ENCODE measurements at regions not wholly inside any gene's neighbourhood (a gene's known extent, or its start where the extent isn't known, plus 50 kb on each side); places are given as distances from the start of the nearest gene placed in this dataset.

DNA sequence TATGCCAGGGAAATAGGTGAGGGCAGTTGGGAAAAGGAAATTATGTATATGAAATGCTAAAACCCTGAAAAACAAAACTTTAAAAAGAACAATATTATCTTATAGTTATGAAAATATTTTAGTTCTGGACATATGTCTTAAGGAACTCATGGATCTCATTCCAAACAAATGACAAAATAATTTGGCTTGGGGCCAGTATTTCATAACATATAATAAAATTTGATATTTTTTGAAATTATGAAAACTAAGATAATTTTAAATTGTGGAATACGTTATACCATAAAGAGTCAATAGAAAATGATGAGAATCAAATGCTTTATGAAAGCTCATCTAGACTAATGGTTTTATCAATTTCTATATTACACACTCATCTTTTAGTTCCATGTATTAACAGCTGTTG is 173.8 kb upstream of the DCN start:
- DNase-seq (ENCODE audit: low read depth, low spot score) = no peak

DNA sequence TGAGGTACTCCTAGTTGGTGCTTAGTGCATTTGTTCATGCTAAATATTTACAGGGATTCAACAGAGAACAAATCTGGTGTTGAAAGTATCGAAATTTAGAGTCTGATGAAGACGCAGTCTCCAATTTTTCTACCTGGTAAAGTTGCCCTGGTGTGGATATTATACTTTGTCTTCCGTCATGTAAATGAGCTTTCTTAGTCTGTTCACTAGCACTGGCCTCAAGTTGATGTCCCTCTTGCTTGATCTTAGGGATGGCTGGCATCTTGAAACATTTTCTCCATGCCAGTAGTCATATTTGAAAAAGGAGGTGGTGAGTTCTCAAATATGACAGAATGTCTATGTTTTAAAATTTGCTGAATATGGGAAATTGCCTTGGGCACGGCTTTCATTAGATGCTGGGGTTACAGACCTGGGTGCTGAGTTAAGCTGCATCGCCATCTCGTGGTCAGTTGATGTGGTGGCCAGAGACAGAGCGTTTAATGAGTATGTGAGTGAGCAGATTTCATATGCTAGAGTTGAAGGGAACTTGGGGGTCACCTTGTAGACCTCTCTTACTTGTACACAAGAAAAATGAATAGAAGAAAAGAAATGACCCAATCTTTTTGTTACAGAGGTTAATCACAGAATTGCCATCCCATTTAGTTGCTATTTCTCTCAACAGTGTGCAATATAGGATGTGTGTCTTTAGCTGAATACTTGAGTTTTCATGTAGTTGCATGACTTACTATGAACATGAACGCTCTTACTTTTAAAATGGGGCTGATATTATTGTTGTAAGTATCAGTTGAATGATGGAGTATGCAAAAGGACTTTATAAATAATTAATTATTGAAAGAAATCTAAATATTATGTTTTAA is 172.8 kb upstream of the DCN start:
- peak; percentile 87 for DNase-seq (ENCODE audit: low read depth, low spot score)

DNA sequence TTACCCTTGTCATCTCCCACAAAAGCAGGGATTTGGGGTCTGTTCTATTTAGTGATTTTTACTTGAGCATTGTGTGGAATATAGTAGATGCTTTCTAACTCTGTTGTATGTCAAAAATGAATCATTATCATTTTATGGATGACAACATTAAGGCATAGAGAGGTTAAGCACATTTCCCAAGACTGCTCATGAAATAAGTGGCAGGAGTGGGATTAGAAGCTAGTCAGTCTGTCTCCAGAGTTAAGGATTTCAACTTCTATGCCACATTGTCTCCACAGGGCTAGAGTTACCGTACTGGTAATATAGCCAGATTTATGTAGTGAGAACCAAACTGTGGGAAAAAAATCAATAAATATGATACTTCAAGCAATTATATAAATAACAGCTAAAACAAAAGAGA is 170.6 kb upstream of the DCN start:
- DNase-seq (ENCODE audit: low read depth, low spot score) = no peak

DNA sequence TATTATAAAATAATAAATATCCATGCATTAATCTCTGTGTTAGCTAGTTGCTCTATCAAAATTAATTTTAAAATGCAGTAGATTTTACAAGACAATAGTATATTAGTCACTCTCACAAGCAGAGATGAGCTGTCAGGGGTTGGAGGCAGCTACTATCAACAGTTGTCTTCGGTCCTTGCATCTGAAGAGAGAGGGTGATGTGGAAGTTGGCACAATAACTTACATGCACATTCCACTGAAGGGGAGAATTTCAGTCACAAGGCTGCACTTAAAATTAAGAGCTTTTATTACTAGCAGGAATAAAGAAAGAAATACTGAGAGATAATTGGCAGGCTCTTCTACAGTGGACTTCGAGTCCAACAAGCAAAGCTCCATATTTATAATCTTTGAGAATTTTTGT is 166.9 kb upstream of the DCN start:
- no peak for DNase-seq (ENCODE audit: low read depth, low spot score)

DNA sequence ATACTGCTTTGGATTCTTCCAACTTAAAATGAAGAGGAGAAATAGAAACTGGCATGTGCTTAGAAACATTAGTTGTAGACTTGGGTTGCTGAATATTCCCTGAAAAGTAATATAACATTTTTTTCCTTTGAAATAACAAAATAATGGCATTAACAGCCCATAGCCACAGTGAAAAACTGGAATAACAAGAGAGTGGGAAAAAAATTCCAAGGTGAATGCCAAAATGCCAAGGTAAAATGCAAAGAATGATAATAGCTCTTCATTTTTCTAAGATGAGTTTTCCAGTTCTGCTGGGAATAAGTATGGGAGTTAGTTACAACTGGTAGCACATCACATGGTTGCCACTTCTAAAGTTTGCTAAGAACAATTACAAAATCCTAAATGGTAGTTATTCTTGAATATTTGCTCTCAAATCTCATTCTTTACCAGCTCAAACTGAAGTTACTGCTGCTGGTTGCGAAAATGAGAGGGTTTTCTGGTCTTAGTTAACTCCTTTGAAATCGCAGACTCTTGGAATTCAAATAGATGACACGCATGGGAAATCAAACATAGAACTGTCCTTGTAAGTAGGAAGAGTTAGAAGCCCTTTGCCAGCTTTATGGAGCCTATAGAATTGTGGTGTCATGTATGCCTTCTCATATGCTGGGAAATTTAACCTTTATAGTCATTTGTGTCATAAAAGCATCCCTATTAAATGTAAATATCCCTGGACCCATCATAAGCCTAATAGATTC is 165.0 kb upstream of the DCN start:
- DNase-seq (ENCODE audit: low read depth, low spot score) = no peak

DNA sequence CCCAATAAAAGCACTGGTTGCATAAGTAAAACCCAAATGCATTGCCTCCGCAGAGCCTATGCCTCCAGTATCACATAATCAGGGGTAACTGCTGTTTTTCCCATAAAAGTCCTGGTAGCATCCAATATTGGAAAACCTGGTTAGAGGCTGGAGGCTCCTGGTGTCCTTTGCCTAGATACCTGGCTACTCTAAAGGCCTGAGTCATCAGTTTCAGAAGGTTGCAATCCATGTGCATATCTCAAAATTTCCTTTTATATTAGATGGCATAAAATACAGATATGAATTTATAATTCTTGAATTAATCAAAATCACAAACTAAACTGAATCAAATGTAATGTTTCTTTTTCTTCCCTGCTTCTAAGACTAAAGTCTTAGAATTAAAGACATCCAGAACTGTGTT is 164.2 kb upstream of the DCN start:
- DNase-seq (ENCODE audit: low read depth, low spot score) = no peak

DNA sequence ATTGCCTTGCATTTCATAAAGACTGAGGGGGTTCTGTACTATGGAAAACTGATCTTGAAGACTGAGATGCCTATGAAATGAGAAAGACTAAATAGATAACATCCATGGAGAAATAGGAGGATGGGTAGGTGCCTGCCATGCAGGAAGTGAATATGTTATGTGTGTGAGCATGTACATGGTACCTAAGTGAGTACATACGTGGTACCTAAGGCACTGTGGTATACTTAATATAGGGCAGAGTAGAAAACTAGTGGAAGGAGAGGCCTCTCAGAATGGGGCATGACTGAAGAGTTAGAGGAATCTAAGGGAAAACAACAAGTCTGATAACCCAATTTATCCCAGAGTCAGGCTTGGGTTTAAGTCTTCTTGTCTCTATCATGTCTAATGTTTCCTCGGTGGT is 161.8 kb upstream of the DCN start:
- no peak for DNase-seq (ENCODE audit: low read depth, low spot score)

DNA sequence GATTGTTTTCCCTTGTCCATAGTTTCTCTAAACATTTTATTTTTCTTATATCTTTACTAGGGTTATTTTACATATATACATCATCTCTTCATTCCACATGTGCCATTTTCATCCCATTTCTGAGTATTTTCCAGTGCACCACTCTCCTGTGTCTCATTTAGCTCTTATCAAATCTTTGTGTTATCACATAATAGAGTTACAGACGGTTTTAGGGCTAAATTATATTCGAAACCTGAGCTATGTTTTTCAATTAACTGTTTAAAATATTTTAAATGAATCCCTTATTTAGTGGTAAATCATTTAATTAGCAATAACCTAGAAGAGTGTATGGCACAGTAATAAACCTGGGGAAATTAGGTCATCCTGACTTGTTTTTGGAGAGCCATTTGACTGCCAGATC is 160.4 kb upstream of the DCN start:
- no peak for DNase-seq (ENCODE audit: low read depth, low spot score)

DNA sequence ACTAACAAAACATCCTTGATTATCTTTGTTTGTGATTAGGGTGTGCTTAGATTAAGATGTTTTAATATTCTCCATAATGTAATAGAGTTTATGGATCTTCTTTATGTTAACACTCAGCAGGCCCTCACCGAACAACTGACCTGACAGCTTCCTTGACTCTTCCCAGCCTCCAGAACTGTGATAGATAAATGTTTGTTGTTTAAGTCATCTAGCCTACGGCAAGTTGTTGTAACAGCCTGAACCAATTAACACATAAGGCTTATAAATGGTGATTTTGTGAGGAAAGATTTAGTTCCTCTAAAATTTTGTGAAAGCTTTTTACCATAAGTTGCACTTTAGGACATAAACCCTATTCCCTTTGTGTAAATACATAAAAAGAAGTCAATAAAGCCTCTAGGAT is 156.5 kb upstream of the DCN start:
- no peak for DNase-seq (ENCODE audit: low read depth, low spot score)

DNA sequence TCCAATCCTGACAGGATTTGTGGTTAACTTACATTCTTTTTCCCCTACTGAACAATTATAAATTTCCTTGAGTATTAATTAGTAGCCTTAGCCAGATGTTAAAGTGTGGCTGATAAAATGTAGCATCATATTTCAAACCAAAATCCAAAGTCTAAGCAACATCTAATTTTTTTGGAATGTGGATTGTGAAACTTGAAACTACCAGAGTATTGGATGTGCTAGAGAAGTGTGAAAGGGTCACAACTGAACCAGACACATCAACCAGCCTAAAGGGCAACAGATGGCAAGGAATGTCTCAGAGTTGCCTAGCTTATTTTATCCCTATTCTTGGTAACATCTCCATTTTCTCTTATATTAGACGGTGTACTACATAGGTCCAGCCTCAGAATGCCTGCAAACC is 153.1 kb upstream of the DCN start:
- DNase-seq (ENCODE audit: low read depth, low spot score) = no peak

DNA sequence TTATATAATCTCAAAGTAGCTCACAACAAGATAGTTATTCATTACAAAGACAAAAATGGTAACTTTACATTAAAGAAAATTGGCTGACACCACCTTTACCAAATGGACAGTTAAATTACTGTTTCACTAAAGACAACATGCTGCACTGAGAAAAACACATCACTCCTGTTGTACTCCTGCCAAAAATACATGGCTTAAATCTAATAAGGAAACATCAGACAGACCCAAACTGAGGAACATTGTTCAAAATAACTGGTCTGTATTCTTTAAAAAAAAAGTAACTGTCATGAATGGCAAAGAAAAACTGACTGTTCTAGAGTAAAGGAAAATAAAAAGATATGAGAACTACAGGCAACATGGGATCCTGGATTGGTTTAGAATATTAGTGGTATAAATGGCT is 151.3 kb upstream of the DCN start:
- DNase-seq (ENCODE audit: low read depth, low spot score) = no peak

DNA sequence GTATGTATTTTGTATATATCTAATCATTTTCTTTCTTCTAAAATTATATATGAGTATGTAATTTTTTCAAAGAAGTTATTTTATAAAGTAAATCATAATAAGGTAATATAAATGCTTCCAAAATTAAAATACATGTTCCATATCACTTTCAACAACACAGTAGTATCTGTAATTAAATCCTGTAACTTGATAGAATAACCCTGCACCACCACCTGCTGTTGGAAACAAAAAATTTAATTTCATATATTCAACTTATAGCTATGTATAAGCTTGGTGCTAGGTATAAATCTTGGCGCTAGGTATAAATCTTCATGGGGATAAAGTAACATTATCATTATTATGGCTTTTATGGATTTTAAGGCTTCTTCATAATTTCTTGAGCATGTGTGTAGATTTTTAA is 149.7 kb upstream of the DCN start:
- no peak for DNase-seq (ENCODE audit: low read depth, low spot score)

DNA sequence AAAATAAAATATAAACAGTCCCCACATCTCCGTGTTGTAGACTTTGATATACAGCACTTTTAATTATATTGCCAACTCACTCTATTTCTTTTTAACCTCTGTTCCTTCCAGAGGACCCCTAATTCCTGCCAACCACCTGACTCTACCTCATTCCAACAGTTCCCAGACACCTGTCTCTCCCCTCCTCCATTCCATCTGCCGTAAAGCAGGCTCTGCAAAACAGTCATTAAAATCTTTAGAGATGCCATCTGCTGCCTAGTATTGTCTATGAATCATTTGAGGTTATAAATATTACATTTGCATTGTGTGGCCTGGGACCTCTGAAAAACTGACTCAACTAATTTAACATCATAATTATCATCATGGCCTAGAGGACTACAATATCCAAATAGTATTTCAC is 148.8 kb upstream of the DCN start:
- DNase-seq (ENCODE audit: low read depth, low spot score) = no peak

DNA sequence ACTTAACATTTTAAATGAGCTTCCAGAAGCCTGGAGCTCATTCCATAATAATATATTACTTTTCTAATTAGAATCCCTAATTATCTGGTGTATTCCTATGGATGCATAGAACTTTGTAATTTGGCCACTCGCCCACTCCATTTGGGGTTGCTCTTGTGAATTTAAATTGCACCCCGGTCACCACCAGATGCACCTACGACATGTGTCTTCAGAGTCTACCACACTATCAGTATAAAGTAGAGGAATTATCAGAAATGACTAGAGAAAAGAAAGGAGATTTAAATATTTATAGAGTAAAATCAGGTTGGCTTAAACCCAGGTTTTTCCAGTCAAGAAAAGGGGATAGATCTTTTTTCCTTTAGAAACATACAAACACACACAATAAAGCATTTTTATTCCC is 145.8 kb upstream of the DCN start:
- no peak for DNase-seq (ENCODE audit: low read depth, low spot score)

DNA sequence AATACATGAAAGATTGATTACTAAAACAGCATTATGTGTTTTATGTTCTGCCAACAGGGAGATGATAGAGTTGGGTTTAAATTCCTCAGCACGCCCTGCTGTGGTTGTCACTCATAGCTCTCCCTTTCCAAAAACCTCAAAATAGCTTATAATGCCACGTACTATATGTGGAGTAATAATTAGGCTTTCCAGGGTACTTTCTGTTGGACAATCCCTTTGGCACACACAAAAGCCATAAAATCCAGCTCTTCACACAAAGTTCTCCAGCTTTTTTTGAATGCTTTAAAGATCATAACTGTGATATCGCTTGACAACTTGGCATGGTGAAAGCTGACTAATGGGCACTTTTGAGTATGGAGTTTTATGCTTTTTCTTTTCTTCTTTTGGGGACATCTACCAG is 145.3 kb upstream of the DCN start:
- peak; percentile 26 for DNase-seq (ENCODE audit: low read depth, low spot score)

DNA sequence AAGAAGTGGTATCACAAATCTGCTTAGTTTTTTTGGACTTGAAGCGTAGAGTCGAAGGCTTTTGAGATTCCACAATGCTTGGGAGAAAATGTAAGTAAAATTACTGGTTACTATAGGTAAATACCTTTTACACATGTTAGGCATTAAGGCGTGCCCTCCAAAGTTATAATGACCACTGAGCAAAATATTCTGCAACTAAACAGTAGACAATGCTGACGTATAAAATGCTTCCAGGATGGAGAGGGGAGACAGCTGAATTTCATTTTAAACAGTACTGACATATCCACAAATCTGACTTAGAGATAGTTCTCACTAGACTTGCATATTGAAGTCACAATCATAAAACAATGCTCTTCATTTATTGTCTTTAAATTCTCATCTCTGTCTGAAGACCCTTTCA is 144.5 kb upstream of the DCN start:
- DNase-seq (ENCODE audit: low read depth, low spot score) = no peak

DNA sequence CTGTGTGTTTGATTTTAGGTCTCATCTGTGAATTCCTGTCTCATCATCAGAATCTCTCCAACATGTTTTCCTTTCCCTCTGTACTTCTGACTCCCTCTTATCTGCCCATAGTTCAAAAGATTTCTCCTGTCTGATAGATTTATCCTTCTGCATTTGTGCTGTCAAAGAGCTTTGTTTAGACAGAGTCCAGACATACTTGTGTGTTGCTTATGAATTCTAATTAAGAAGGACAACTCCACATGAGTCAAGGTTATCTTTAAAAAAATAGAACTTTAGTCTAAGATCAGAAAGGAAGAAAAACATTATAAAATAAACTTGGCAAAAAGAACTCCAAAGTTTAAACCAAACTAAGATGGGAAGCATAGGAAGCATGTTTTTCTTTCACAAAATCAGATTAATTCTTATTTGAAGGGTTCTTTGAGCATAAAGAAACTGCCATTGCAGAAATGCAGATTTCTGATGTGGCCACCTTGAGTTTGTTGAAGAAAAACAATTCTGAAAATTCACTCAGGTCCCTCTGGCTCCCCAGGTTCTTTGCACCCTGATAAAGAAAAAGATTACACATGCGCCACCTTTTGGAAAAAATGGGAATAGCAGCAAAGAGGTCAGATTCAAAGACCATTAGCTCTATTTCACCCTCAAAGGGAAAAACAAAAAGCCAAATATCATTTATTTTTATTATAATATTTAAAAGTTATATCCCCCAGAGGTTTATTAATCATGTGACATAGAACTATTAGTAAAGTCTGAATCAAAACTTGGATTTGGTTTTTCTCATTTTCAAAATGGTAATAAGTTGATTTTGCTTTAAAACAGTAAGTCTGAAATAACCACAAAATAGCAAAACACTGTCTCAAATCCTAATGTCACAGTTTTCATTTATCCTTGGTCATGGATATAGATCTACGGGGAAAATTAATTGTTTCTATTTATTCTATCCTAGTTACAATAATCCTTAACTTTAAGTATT is 143.7 kb upstream of the DCN start:
- DNase-seq (ENCODE audit: low read depth, low spot score) = peak; percentile 88

DNA sequence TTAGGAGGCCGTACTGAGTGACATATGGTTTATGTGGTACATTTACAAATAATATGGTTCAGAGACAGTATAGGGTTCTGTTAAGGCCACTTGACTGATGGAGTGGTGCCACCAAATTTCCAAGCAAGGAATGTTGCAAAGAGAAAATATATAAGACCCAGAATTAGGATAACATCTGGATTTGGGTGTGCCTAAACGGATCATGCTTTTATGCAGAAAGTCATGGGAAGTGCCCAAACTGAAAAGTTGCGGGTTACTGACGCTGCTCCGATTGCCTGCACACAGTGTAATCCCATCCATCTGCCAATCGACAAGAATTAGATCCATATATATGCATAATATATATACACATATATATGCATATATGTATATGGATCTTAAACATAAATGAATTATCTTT is 138.4 kb upstream of the DCN start:
- DNase-seq (ENCODE audit: low read depth, low spot score) = no peak

DNA sequence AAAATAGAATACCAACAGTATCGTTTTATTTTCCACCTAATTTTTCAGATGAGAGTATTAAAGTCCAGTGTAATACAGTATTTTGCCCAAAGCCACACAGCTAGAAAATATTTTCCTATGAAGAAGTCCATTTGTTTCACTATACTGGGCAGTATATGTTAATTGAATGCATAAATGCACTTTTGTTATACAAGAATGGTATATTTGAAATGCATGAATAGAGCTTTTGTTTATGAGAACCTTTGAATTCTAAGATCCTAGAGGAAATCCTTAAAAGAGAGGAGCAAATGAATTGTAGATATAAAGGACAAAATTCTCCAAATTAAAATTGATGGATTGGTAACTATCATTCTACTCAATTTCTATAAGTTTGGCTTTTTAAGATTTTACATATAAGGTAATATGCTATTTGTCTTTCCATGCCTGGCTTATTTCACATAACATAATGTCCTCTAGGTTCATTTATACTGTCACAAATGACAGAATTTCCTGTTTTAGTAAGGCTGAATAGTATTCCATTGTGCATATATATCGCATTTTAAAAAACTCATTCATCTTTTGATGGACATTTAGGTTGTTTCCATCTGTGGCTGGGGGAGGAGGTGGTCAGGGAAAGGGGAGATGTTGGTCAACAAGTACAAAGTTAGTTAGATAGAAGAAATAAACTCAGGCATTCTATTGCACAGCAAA is 136.6 kb upstream of the DCN start:
- DNase-seq (ENCODE audit: low read depth, low spot score) = no peak

DNA sequence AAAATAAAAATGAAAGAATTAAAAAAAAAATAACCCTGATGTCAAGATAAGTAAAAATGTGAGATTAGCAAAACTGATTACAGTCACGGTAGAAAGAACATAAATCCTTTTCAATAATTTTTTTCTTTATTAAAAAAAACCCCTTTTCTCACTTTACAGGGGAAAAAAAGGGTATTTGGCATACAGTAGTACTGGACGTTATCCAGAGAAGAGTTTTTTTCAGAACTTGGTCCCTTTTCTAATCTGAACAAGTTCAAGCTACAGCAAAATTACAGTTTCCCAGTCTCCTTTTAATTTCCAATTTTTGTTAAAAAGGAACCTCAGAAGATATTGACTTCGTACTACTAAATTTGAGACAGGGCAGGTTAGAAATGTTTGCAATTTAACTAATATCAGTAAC is 134.7 kb upstream of the DCN start:
- DNase-seq (ENCODE audit: low read depth, low spot score) = peak; percentile 24

DNA sequence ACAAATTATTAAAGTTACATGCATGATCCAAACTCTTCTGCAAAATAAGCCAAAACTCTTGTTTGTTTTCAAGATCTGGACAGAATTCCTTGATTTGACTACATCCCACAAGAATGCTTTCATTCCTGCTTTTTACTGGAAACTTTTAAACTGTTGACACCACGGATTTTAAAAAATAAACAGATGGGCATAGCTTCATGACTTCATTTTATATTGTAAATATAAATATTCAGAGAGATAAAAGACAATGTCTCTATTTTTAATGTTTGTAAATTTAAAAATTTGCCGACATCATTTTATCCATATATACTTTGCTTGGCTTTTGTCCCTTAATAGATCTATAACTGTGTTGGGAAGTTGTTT is 134.3 kb upstream of the DCN start:
- DNase-seq (ENCODE audit: low read depth, low spot score) = peak; percentile 45
